CD14-positive monocyte (primary cell): ENCODE measurements at regions not wholly inside any gene's neighbourhood (a gene's known extent, or its start where the extent isn't known, plus 50 kb on each side); places are given as distances from the start of the nearest gene placed in this dataset.

Experiments
- DNase-seq, 3 donors: peaks; one replicate each; pipeline ENCODE4 v3.0.0-alpha.2; 2011 to 2022
- H2AFZ ChIP-seq: 2 replicates; pipeline ENCODE4 v1.6.0; 2012; ENCODE audit warnings: mild to moderate bottlenecking, low read depth, low read length, inconsistent platforms; ENCODE audit not compliant: insufficient read depth, poor library complexity, severe bottlenecking
- H3K27ac ChIP-seq, 2 donors: 1 replicate in 1 of 2; 2 replicates in 1 of 2; pipeline ENCODE4 v1.5.1; 2012 to 2013; ENCODE audit warnings: low read length in 2 of 2, control low read depth in 1 of 2, inconsistent platforms in 1 of 2, low read depth in 1 of 2, mild to moderate bottlenecking in 1 of 2
- H3K27me3 ChIP-seq, 2 donors: one replicate each; pipeline versions ENCODE4 v1.6.0 to v1.6.1; 2011 to 2013; ENCODE audit warnings: low read length in 2 of 2; ENCODE audit not compliant: control insufficient read depth in 2 of 2, insufficient read depth in 2 of 2
- H3K36me3 ChIP-seq, 2 donors: replicated peaks in 1 of 2; 1 replicate in 1 of 2; 2 replicates in 1 of 2; pipeline versions ENCODE4 v1.5.1 to v1.6.1; 2012 to 2013; ENCODE audit warnings: low read length in 2 of 2, control low read depth in 1 of 2, inconsistent platforms in 1 of 2, mild to moderate bottlenecking in 1 of 2; ENCODE audit not compliant: insufficient read depth in 2 of 2, control insufficient read depth in 1 of 2
- H3K4me1 ChIP-seq, 2 donors: 1 replicate in 1 of 2; 2 replicates in 1 of 2; pipeline versions ENCODE4 v1.5.1 to v1.6.1; 2012 to 2013; ENCODE audit warnings: low read length in 2 of 2, control low read depth in 1 of 2, inconsistent platforms in 1 of 2, mild to moderate bottlenecking in 1 of 2, moderate library complexity in 1 of 2; ENCODE audit not compliant: insufficient read depth in 2 of 2, control insufficient read depth in 1 of 2
- H3K4me2 ChIP-seq: replicated peaks from 2 replicates; pipeline ENCODE3; 2012; ENCODE audit warnings: low read length, moderate library complexity, mild to moderate bottlenecking; ENCODE audit not compliant: poor library complexity, severe bottlenecking; ENCODE audit errors: extremely low read depth
- H3K4me3 ChIP-seq, 3 experiments: fragments of 200-600 bp in 1 of 3; sonication (generic) in 1 of 3; replicated peaks in 1 of 3; 1 replicate in 2 of 3; 2 replicates in 1 of 3; pipeline ENCODE4 v1.5.1; 2011 to 2013; ENCODE audit warnings: low read length in 3 of 3, mild to moderate bottlenecking in 3 of 3, control low read depth in 2 of 3, low read depth in 2 of 3, inconsistent platforms in 1 of 3, moderate library complexity in 1 of 3
- H3K79me2 ChIP-seq: 2 replicates; pipeline ENCODE4 v1.6.0; 2012; ENCODE audit warnings: mild to moderate bottlenecking, control low read depth, inconsistent platforms, low read length, moderate library complexity; ENCODE audit not compliant: insufficient read depth
- H3K9ac ChIP-seq: 2 replicates; pipeline ENCODE4 v1.6.0; 2017; ENCODE audit warnings: low read length, mild to moderate bottlenecking; ENCODE audit not compliant: insufficient read depth, poor library complexity, severe bottlenecking
- H3K9me3 ChIP-seq, 2 donors: replicated peaks in 1 of 2; 1 replicate in 1 of 2; 2 replicates in 1 of 2; pipeline versions ENCODE4 v1.5.1 to v1.6.1; 2012 to 2013; ENCODE audit warnings: low read length in 2 of 2, control low read depth in 1 of 2; ENCODE audit not compliant: control insufficient read depth in 1 of 2, insufficient read depth in 1 of 2
- H4K20me1 ChIP-seq: 2 replicates; pipeline ENCODE4 v1.6.0; 2012; ENCODE audit warnings: mild to moderate bottlenecking, low read length, control low read depth, moderate library complexity; ENCODE audit not compliant: insufficient read depth
- H3K27ac Mint-ChIP-seq, 7 donors: one replicate each; pipeline ENCODE4 v1.8.0; 2020; ENCODE audit warnings: mild to moderate bottlenecking in 7 of 7, mixed read lengths in 7 of 7, moderate library complexity in 6 of 7, inconsistent platforms in 2 of 7
- H3K27me3 Mint-ChIP-seq, 3 donors: one replicate each; pipeline ENCODE4 v1.8.0; 2021 to 2022; ENCODE audit warnings: low read depth in 3 of 3, mild to moderate bottlenecking in 3 of 3, mixed read lengths in 3 of 3, moderate library complexity in 3 of 3, inconsistent platforms in 1 of 3
- H3K36me3 Mint-ChIP-seq, 2 donors: one replicate each; pipeline ENCODE4 v1.8.0; 2020; ENCODE audit warnings: mixed read lengths in 2 of 2, inconsistent platforms in 1 of 2, mild to moderate bottlenecking in 1 of 2
- H3K4me1 Mint-ChIP-seq: one replicate; pipeline ENCODE4 v1.8.0; 2020; ENCODE audit warnings: mild to moderate bottlenecking, mixed read lengths
- H3K4me3 Mint-ChIP-seq, 2 donors: one replicate each; pipeline ENCODE4 v1.8.0; 2020; ENCODE audit warnings: mild to moderate bottlenecking in 2 of 2, mixed read lengths in 2 of 2, moderate library complexity in 1 of 2
- H3K9me3 Mint-ChIP-seq, 7 donors: one replicate each; pipeline ENCODE4 v1.8.0; 2020 to 2022; ENCODE audit warnings: mixed read lengths in 7 of 7, mild to moderate bottlenecking in 6 of 7, moderate library complexity in 6 of 7, inconsistent platforms in 2 of 7
- CTCF ChIP-seq: fragments of 200-600 bp; IDR thresholded peaks from one replicate; pipeline ENCODE4 v1.8.0; 2022; ENCODE audit warnings: antibody characterized with exemption, mild to moderate bottlenecking
- WGBS: methylation state at CpG from one replicate; pipeline ENCODE4 v1.1.5; 2013; ENCODE audit warnings: missing lambda C conversion rate; ENCODE audit not compliant: insufficient coverage; 5-methylcytosine and 5-hydroxymethylcytosine counted together
- intact Hi-C, 2 donors: fragments of 100-400 bp; cut with micrococcal nuclease; formaldehyde crosslinking; loops; one replicate each; pipeline versions ENCODE4 v1.15.0 to v1.15.1; 2023

- Histone ChIP-seq H3K4me1 (no peaks in the 10 kb centered on the region), H3K9ac (no peak overlapping the region), H3K36me3 (no peaks in the 10 kb centered on the region), H3K79me2 (no peaks in the 10 kb centered on the region), H2AFZ (no peak overlapping the region), H3K4me3 (no peak overlapping the region), H3K27ac (no peak overlapping the region), H3K4me2 (no peak overlapping the region), H3K9me3 (no peaks in the 10 kb centered on the region), H3K27me3 (no peaks in the 10 kb centered on the region), H4K20me1 (no peaks in the 10 kb centered on the region)
- H3K36me3 Mint-ChIP-seq, result no peaks in the 10 kb centered on the region
- no peak for TF ChIP-seq CTCF
- no peak overlapping the region for H3K4me3 Mint-ChIP-seq
- DNase-seq, result no peak
- H3K27me3 Mint-ChIP-seq, result peaks cover 0 to 2% (median 0%) of the 10 kb centered on the region in 3 donors
- H3K4me1 Mint-ChIP-seq, result no peaks in the 10 kb centered on the region
- H3K27ac Mint-ChIP-seq, result no peak overlapping the region
- WGBS, result 71% methylated on average over 1 of the region's 3 CpGs
- intact Hi-C loops, result no loop called here
- peaks cover 0 to 11% (median 2%) of the 10 kb centered on the region in 7 donors for H3K9me3 Mint-ChIP-seq
These were observed 432.5 kb downstream of the RBFOX1 start for GRCh38 chr16:7765079-7765550.

GRCh38 chr16:7763111-7763510, 430.5 kb downstream of the RBFOX1 start:
- Histone ChIP-seq H3K27me3 (no peaks in the 10 kb centered on the region), H3K9ac (no peak overlapping the region), H3K36me3 (no peaks in the 10 kb centered on the region), H3K9me3 (no peaks in the 10 kb centered on the region), H3K79me2 (no peaks in the 10 kb centered on the region), H3K4me1 (no peaks in the 10 kb centered on the region), H4K20me1 (no peaks in the 10 kb centered on the region), H3K4me2 (no peak overlapping the region), H2AFZ (no peak overlapping the region), H3K27ac (no peak overlapping the region), H3K4me3 (no peak overlapping the region)
- H3K27ac Mint-ChIP-seq, result no peak overlapping the region
- H3K9me3 Mint-ChIP-seq, result peaks cover 0 to 6% (median 0%) of the 10 kb centered on the region in 7 donors
- H3K4me1 Mint-ChIP-seq, result no peaks in the 10 kb centered on the region
- TF ChIP-seq CTCF, result no peak
- no peaks in the 10 kb centered on the region for H3K36me3 Mint-ChIP-seq
- H3K4me3 Mint-ChIP-seq, result no peak overlapping the region
- 83% methylated on average over 5 of the region's 8 CpGs for WGBS
- peaks cover 0 to 2% (median 0%) of the 10 kb centered on the region in 3 donors for H3K27me3 Mint-ChIP-seq
- intact Hi-C loops, result no loop called here
- DNase-seq, result no peak
